IMR-90 (cell line): ENCODE measurements at regions not wholly inside any gene's neighbourhood (a gene's known extent, or its start where the extent isn't known, plus 50 kb on each side); places are given as distances from the start of the nearest gene placed in this dataset.
"Not testable (repeated sequence)": the region's sequence is repeated elsewhere in the genome, so short reads cannot be mapped to it uniquely, and the experiment has no call there.

Source experiments
- MAFK ChIP-seq: IDR thresholded peaks from 2 replicates; pipeline ENCODE4 v1.6.1; 2012; ENCODE audit warnings: low read depth, low read length, improper control_type of control experiment
- SMC3 ChIP-seq: fragments of 150-350 bp; IDR thresholded peaks from 2 replicates; pipeline ENCODE4 v1.6.1; 2016; ENCODE audit warnings: low read depth, mild to moderate bottlenecking, antibody characterized with exemption, low read length, moderate library complexity
- TF ChIP-seq, protein P1 (sequence below): conservative IDR thresholded peaks from 2 replicates; pipeline ENCODE4 v1.5.1; 2012; ENCODE audit warnings: mild to moderate bottlenecking, low read depth, low read length, improper control_type of control experiment

DNA sequence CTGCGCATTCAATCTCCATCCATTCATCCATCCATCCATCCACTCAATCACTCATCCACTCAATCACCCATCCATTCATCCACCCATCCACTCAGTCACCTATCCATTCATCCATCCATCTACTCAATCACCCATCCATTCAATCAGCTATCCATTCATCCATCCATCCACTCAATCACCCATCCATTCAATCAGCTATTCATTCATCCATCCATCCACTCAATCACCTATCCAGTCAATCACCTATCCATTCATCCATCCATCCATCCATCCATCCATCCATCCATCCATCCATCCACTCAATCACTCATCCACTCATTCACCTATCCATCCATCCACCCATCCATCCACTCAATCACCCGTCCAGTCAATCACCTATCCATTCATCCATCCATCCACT, 115.4 kb upstream of the ZBTB40 start:
- not testable (repeated sequence) for TF ChIP-seq MAFK, SMC3
- TF ChIP-seq, protein P1, sequence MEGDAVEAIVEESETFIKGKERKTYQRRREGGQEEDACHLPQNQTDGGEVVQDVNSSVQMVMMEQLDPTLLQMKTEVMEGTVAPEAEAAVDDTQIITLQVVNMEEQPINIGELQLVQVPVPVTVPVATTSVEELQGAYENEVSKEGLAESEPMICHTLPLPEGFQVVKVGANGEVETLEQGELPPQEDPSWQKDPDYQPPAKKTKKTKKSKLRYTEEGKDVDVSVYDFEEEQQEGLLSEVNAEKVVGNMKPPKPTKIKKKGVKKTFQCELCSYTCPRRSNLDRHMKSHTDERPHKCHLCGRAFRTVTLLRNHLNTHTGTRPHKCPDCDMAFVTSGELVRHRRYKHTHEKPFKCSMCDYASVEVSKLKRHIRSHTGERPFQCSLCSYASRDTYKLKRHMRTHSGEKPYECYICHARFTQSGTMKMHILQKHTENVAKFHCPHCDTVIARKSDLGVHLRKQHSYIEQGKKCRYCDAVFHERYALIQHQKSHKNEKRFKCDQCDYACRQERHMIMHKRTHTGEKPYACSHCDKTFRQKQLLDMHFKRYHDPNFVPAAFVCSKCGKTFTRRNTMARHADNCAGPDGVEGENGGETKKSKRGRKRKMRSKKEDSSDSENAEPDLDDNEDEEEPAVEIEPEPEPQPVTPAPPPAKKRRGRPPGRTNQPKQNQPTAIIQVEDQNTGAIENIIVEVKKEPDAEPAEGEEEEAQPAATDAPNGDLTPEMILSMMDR: not testable (repeated sequence)
